ENCODE measurements at regions not wholly inside any gene's neighbourhood (a gene's known extent, or its start where the extent isn't known, plus 50 kb on each side); places are given as distances from the start of the nearest gene placed in this dataset.

GRCh38 chr14:42011221-42011620 is 404.5 kb downstream of the LRFN5 start:
- TF ChIP-seq CTCF (conservative IDR thresholded peaks at IDR 0.05) (no peak), ZFX (IDR thresholded peaks at IDR 0.05) (no peak)
